Neural progenitor cell (in vitro differentiated cells): ENCODE measurements at regions not wholly inside any gene's neighbourhood (a gene's known extent, or its start where the extent isn't known, plus 50 kb on each side); places are given as distances from the start of the nearest gene placed in this dataset.

Experiments
- DNase-seq: peaks from one replicate; pipeline ENCODE4 v3.0.0-alpha.2; 2016; ENCODE audit warnings: low spot score
- H2AFZ ChIP-seq: fragments of 200-600 bp; sonication (generic); replicated peaks from 2 replicates; pipeline ENCODE4 v1.6.1; 2016; ENCODE audit warnings: antibody characterized with exemption
- H3F3A ChIP-seq: fragments of 200-600 bp; sonication (generic); 2 replicates; pipeline ENCODE4 v1.6.1; 2016; ENCODE audit warnings: antibody characterized with exemption, low read depth
- H3K27ac ChIP-seq: fragments of 200-600 bp; sonication (generic); 2 replicates; pipeline ENCODE4 v1.5.1; 2016; ENCODE audit warnings: mild to moderate bottlenecking
- H3K27me3 ChIP-seq: fragments of 200-600 bp; sonication (generic); 2 replicates; pipeline ENCODE4 v1.6.1; 2016; ENCODE audit warnings: mild to moderate bottlenecking, moderate library complexity
- H3K36me3 ChIP-seq: fragments of 200-600 bp; sonication (generic); 2 replicates; pipeline ENCODE4 v1.5.1; 2016
- H3K4me1 ChIP-seq: fragments of 200-600 bp; sonication (generic); 2 replicates; pipeline ENCODE4 v1.6.1; 2016; ENCODE audit warnings: mixed run types
- H3K4me2 ChIP-seq: fragments of 200-600 bp; sonication (generic); 2 replicates; pipeline ENCODE4 v1.6.1; 2016
- H3K4me3 ChIP-seq: fragments of 200-600 bp; sonication (generic); 2 replicates; pipeline ENCODE4 v1.5.1; 2016
- H3K79me2 ChIP-seq: fragments of 200-600 bp; sonication (generic); 2 replicates; pipeline ENCODE4 v1.6.1; 2016; ENCODE audit warnings: low read depth
- H3K9ac ChIP-seq: fragments of 200-600 bp; sonication (generic); 2 replicates; pipeline ENCODE4 v1.6.1; 2016
- H3K9me3 ChIP-seq: fragments of 200-600 bp; sonication (generic); 2 replicates; pipeline ENCODE4 v1.5.1; 2016; ENCODE audit warnings: low read depth
- H4K20me1 ChIP-seq: fragments of 200-600 bp; sonication (generic); 2 replicates; pipeline ENCODE4 v1.6.1; 2016; ENCODE audit warnings: low read depth
- H3K27ac Mint-ChIP-seq: 3 replicates; pipeline ENCODE4 v1.8.0; 2021; ENCODE audit warnings: mixed read lengths
- H3K27me3 Mint-ChIP-seq: 2 replicates; pipeline ENCODE4 v1.8.0; 2022; ENCODE audit warnings: low read depth, mild to moderate bottlenecking, inconsistent platforms, moderate library complexity, mixed read lengths; ENCODE audit not compliant: insufficient read depth
- H3K36me3 Mint-ChIP-seq: 3 replicates; pipeline ENCODE4 v1.8.0; 2021; ENCODE audit warnings: mixed read lengths
- H3K4me1 Mint-ChIP-seq: 3 replicates; pipeline ENCODE4 v1.8.0; 2021; ENCODE audit warnings: mixed read lengths
- H3K4me3 Mint-ChIP-seq: 3 replicates; pipeline ENCODE4 v1.8.0; 2021; ENCODE audit warnings: mild to moderate bottlenecking, moderate library complexity, mixed read lengths
- H3K9me3 Mint-ChIP-seq: 3 replicates; pipeline ENCODE4 v1.8.0; 2020; ENCODE audit warnings: mixed read lengths
- EZH2 ChIP-seq: fragments of 200-600 bp; sonication (generic); IDR thresholded peaks from 2 replicates; pipeline ENCODE4 v1.6.1; 2017; ENCODE audit warnings: antibody characterized with exemption, mild to moderate bottlenecking, moderate library complexity
- EZH2phosphoT487 ChIP-seq: fragments of 200-600 bp; sonication (generic); IDR thresholded peaks from 2 replicates; pipeline ENCODE4 v1.6.1; 2017; ENCODE audit warnings: antibody characterized with exemption
- TF ChIP-seq, protein P1 (sequence below): fragments of 200-600 bp; sonication (generic); IDR thresholded peaks from 2 replicates; pipeline ENCODE4 v1.5.1; 2017; ENCODE audit warnings: antibody characterized with exemption, mild to moderate bottlenecking

DNA sequence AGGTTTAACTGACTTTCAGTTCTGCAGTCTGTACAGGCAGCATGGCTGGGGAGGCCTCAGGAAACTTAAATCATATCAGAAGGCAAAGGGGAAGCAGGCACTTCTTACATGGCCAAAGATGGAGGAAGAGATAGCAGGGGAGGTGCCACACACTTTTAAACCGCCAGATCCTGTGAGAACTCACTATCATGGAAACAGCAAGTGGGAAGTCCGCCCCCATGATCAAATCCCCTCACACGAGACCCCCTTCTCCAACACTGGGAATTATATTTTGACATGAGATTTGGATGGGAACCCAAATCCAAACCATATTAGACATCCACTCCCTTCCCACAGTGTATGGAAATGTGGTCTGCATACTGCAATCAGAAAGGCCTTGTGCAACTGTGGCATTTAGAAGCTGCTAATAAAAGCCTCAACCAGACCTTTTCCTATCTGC lies 148.2 kb downstream of the FCRL5 start:
- TF ChIP-seq, protein P1, sequence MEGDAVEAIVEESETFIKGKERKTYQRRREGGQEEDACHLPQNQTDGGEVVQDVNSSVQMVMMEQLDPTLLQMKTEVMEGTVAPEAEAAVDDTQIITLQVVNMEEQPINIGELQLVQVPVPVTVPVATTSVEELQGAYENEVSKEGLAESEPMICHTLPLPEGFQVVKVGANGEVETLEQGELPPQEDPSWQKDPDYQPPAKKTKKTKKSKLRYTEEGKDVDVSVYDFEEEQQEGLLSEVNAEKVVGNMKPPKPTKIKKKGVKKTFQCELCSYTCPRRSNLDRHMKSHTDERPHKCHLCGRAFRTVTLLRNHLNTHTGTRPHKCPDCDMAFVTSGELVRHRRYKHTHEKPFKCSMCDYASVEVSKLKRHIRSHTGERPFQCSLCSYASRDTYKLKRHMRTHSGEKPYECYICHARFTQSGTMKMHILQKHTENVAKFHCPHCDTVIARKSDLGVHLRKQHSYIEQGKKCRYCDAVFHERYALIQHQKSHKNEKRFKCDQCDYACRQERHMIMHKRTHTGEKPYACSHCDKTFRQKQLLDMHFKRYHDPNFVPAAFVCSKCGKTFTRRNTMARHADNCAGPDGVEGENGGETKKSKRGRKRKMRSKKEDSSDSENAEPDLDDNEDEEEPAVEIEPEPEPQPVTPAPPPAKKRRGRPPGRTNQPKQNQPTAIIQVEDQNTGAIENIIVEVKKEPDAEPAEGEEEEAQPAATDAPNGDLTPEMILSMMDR: no peak
- TF ChIP-seq EZH2phosphoT487 (no peak), EZH2 (no peak)
- no peaks in the 10 kb centered on the region for H3K4me1 Mint-ChIP-seq

GRCh38 chr1:157403608-157404007 lies 148.7 kb downstream of the FCRL5 start:
- Histone ChIP-seq H3K4me2 (no peak overlapping the region), H4K20me1 (no peaks in the 10 kb centered on the region), H3K4me3 (no peak overlapping the region), H3K9me3 (no peaks in the 10 kb centered on the region), H3K36me3 (no peaks in the 10 kb centered on the region), H3K9ac (no peak overlapping the region), H2AFZ (peak overlapping the region; percentile 71), H3K27me3 (no peaks in the 10 kb centered on the region), H3K4me1 (peaks cover 3% of the 10 kb centered on the region), H3F3A (no peaks in the 10 kb centered on the region), H3K27ac (no peak overlapping the region), H3K79me2 (no peaks in the 10 kb centered on the region)
- H3K27ac Mint-ChIP-seq: no peak overlapping the region
- no peak overlapping the region for H3K4me3 Mint-ChIP-seq
- H3K9me3 Mint-ChIP-seq: no peaks in the 10 kb centered on the region
- no peak for DNase-seq
- H3K27me3 Mint-ChIP-seq: no peaks in the 10 kb centered on the region
- H3K4me1 Mint-ChIP-seq: no peaks in the 10 kb centered on the region
- no peak for TF ChIP-seq EZH2
- no peak for TF ChIP-seq EZH2phosphoT487
- TF ChIP-seq, protein P1: no peak
- H3K36me3 Mint-ChIP-seq: no peaks in the 10 kb centered on the region

More for the DNA sequence above, 148.2 kb downstream of the FCRL5 start:
- H3K9ac ChIP-seq: no peak overlapping the region
- H3K36me3 ChIP-seq: no peaks in the 10 kb centered on the region
- Mint-ChIP-seq H3K27ac (no peak overlapping the region), H3K27me3 (no peaks in the 10 kb centered on the region), H3K36me3 (no peaks in the 10 kb centered on the region), H3K9me3 (no peaks in the 10 kb centered on the region), H3K4me3 (no peak overlapping the region)
- H3K4me1 ChIP-seq: no peaks in the 10 kb centered on the region
- H3K4me3 ChIP-seq: no peak overlapping the region
- H3K9me3 ChIP-seq: no peaks in the 10 kb centered on the region
- no peaks in the 10 kb centered on the region for H3K79me2 ChIP-seq
- H3F3A ChIP-seq: no peaks in the 10 kb centered on the region
- DNase-seq: no peak
- no peaks in the 10 kb centered on the region for H4K20me1 ChIP-seq
- no peak overlapping the region for H3K4me2 ChIP-seq
- peak overlapping the region; percentile 71 for H2AFZ ChIP-seq
- H3K27me3 ChIP-seq: no peaks in the 10 kb centered on the region
- no peak overlapping the region for H3K27ac ChIP-seq

DNA sequence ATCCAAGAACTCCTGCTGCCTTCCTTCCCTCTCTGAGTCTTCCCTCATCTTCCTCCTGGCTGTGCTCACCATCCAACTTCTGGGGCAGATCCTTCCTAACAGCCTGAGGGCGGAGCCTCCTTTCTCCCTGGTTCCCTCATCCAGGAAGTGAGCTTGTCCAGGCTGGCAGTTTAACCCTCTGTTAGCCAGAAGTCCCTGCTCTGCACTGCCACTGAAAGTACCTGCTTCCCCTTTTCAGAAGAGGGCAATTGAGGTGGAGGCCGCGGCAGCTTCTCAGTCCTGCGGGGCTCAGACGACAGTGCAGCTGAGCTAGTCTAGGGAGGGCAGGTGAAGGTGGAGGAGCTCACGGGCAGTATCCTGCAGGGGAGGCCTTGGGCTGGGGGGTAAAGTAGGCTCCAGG lies 149.1 kb downstream of the FCRL5 start:
- DNase-seq: peak; percentile 9
- TF ChIP-seq, protein P1: no peak
- TF ChIP-seq EZH2phosphoT487 (no peak), EZH2 (no peak)
- no peaks in the 10 kb centered on the region for H3K36me3 ChIP-seq
- Mint-ChIP-seq H3K9me3 (no peaks in the 10 kb centered on the region), H3K27me3 (no peaks in the 10 kb centered on the region), H3K27ac (no peak overlapping the region), H3K4me1 (no peaks in the 10 kb centered on the region), H3K36me3 (no peaks in the 10 kb centered on the region), H3K4me3 (no peak overlapping the region)
- peaks cover 6% of the 10 kb centered on the region for H3K4me1 ChIP-seq
- no peaks in the 10 kb centered on the region for H3K9me3 ChIP-seq
- no peak overlapping the region for H3K4me2 ChIP-seq
- H3K79me2 ChIP-seq: no peaks in the 10 kb centered on the region
- H3K27me3 ChIP-seq: no peaks in the 10 kb centered on the region
- H4K20me1 ChIP-seq: no peaks in the 10 kb centered on the region
- no peak overlapping the region for H3K4me3 ChIP-seq
- H3F3A ChIP-seq: no peaks in the 10 kb centered on the region
- H3K9ac ChIP-seq: no peak overlapping the region
- H3K27ac ChIP-seq: no peak overlapping the region
- H2AFZ ChIP-seq: peak overlapping the region; percentile 71
